ENCODE measurements at regions not wholly inside any gene's neighbourhood (a gene's known extent, or its start where the extent isn't known, plus 50 kb on each side); places are given as distances from the start of the nearest gene placed in this dataset.

GRCh38 chr2:129167456-129167855 is 812.0 kb upstream of the RAB6C start:
- CTCF ChIA-PET, result no interaction called here
- Histone ChIP-seq H3K27ac (ENCODE audit: low read depth, low read length, poor library complexity, severe bottlenecking) (no peak overlapping the region), H3K4me3 (ENCODE audit: low read depth, low read length, poor library complexity, severe bottlenecking) (no peak overlapping the region), H3K9me3 (ENCODE audit: low read depth, low read length, poor library complexity, severe bottlenecking) (no peaks in the 10 kb centered on the region), H3K36me3 (ENCODE audit: insufficient read depth, low read length, poor library complexity, severe bottlenecking) (no peaks in the 10 kb centered on the region), H3K27me3 (replicated peaks; ENCODE audit: insufficient read depth, low read depth, low read length, poor library complexity) (peaks cover 7% of the 10 kb centered on the region), H3K4me1 (ENCODE audit: insufficient read depth, low read length, poor library complexity, severe bottlenecking) (no peaks in the 10 kb centered on the region)
- intact Hi-C loops (cut with micrococcal nuclease; ENCODE audit: unreplicated experiment), result no loop called here
- POLR2A ChIA-PET (ENCODE audit: low non-redundant PET), result no interaction called here
- TF ChIP-seq, protein P1, sequence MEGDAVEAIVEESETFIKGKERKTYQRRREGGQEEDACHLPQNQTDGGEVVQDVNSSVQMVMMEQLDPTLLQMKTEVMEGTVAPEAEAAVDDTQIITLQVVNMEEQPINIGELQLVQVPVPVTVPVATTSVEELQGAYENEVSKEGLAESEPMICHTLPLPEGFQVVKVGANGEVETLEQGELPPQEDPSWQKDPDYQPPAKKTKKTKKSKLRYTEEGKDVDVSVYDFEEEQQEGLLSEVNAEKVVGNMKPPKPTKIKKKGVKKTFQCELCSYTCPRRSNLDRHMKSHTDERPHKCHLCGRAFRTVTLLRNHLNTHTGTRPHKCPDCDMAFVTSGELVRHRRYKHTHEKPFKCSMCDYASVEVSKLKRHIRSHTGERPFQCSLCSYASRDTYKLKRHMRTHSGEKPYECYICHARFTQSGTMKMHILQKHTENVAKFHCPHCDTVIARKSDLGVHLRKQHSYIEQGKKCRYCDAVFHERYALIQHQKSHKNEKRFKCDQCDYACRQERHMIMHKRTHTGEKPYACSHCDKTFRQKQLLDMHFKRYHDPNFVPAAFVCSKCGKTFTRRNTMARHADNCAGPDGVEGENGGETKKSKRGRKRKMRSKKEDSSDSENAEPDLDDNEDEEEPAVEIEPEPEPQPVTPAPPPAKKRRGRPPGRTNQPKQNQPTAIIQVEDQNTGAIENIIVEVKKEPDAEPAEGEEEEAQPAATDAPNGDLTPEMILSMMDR (conservative IDR thresholded peaks at IDR 0.05; ENCODE audit: low read depth, low read length), result no peak
- TF ChIP-seq EZH2 (IDR thresholded peaks at IDR 0.05; ENCODE audit: borderline replicate concordance, low read depth, low read length, poor library complexity, severe bottlenecking), result no peak
- DNase-seq (ENCODE audit: low spot score), result no peak
- no TSS peak for BruUV-seq (replicated peaks)

- DNase-seq (ENCODE audit: low spot score), result no peak
- Histone ChIP-seq H3K9me3 (ENCODE audit: low read depth, low read length, poor library complexity, severe bottlenecking) (no peaks in the 10 kb centered on the region), H3K27me3 (replicated peaks; ENCODE audit: insufficient read depth, low read depth, low read length, poor library complexity) (peaks cover 25% of the 10 kb centered on the region), H3K4me1 (ENCODE audit: insufficient read depth, low read length, poor library complexity, severe bottlenecking) (no peaks in the 10 kb centered on the region), H3K27ac (ENCODE audit: low read depth, low read length, poor library complexity, severe bottlenecking) (no peak overlapping the region), H3K36me3 (ENCODE audit: insufficient read depth, low read length, poor library complexity, severe bottlenecking) (no peaks in the 10 kb centered on the region), H3K4me3 (ENCODE audit: low read depth, low read length, poor library complexity, severe bottlenecking) (no peak overlapping the region)
- intact Hi-C loops (cut with micrococcal nuclease; ENCODE audit: unreplicated experiment), result no loop called here
- TF ChIP-seq, protein P1 (conservative IDR thresholded peaks at IDR 0.05; ENCODE audit: low read depth, low read length), result no peak
- TF ChIP-seq EZH2 (IDR thresholded peaks at IDR 0.05; ENCODE audit: borderline replicate concordance, low read depth, low read length, poor library complexity, severe bottlenecking), result no peak
- CTCF ChIA-PET, result no interaction called here
- BruUV-seq (replicated peaks), result no TSS peak
- POLR2A ChIA-PET (ENCODE audit: low non-redundant PET), result no interaction called here
These were observed 808.9 kb upstream of the RAB6C start for GRCh38 chr2:129170570-129170969.

DNA sequence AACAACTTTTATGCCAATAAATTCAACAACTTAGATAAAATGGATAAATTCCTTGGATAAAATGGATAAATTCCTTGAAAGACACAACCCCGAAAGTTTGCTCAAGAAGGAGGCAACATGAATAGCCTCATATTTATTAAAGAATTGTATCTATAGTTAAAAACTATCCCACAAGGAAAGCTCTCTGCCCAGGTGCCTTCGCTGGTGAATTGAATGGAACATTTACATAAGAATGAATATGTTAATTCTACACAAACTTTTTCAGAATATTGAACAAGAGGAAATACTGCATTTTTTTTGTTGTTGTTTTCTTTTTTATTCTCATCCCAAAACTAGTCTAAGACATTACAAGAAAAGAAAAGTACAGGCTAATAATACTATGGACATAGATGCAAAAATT is 805.3 kb upstream of the RAB6C start:
- intact Hi-C loops (cut with micrococcal nuclease; ENCODE audit: unreplicated experiment), result no loop called here
- Histone ChIP-seq H3K4me3 (ENCODE audit: low read depth, low read length, poor library complexity, severe bottlenecking) (no peak overlapping the region), H3K27me3 (replicated peaks; ENCODE audit: insufficient read depth, low read depth, low read length, poor library complexity) (peaks cover 25% of the 10 kb centered on the region), H3K9me3 (ENCODE audit: low read depth, low read length, poor library complexity, severe bottlenecking) (no peaks in the 10 kb centered on the region), H3K36me3 (ENCODE audit: insufficient read depth, low read length, poor library complexity, severe bottlenecking) (no peaks in the 10 kb centered on the region), H3K4me1 (ENCODE audit: insufficient read depth, low read length, poor library complexity, severe bottlenecking) (no peaks in the 10 kb centered on the region), H3K27ac (ENCODE audit: low read depth, low read length, poor library complexity, severe bottlenecking) (no peak overlapping the region)
- TF ChIP-seq EZH2 (IDR thresholded peaks at IDR 0.05; ENCODE audit: borderline replicate concordance, low read depth, low read length, poor library complexity, severe bottlenecking), result no peak
- TF ChIP-seq, protein P1 (conservative IDR thresholded peaks at IDR 0.05; ENCODE audit: low read depth, low read length), result no peak
- POLR2A ChIA-PET (ENCODE audit: low non-redundant PET), result no interaction called here
- no TSS peak for BruUV-seq (replicated peaks)
- CTCF ChIA-PET, result no interaction called here
- no peak for DNase-seq (ENCODE audit: low spot score)

Data from A673 (cell line).